HG02678 (cell line): ENCODE measurements at regions not wholly inside any gene's neighbourhood (a gene's known extent, or its start where the extent isn't known, plus 50 kb on each side); places are given as distances from the start of the nearest gene placed in this dataset.

ENCODE experiments used
- ATAC-seq: cut with Tn5 transposase; IDR thresholded peaks from one replicate; pipeline ENCODE4 v1.9.1; 2021; ENCODE audit warnings: mild to moderate bottlenecking, moderate library complexity; ENCODE audit not compliant: unreplicated experiment

- ATAC-seq = no peak
These were observed 168.6 kb upstream of the E2F8 start for GRCh38 chr11:19409307-19409706.

GRCh38 chr11:19407677-19408270 is 167.0 kb upstream of the E2F8 start:
- no peak for ATAC-seq

- ATAC-seq = no peak
These were observed 165.2 kb upstream of the E2F8 start for GRCh38 chr11:19405966-19406365.

- no peak for ATAC-seq
These were observed 164.0 kb upstream of the E2F8 start for GRCh38 chr11:19404787-19405186.

GRCh38 chr11:19403196-19403895 is 162.6 kb upstream of the E2F8 start:
- no peak for ATAC-seq

- no peak for ATAC-seq
These were observed 159.6 kb upstream of the E2F8 start for GRCh38 chr11:19400296-19400695.

- ATAC-seq = no peak
These were observed 158.2 kb upstream of the E2F8 start for GRCh38 chr11:19398772-19399527.

- ATAC-seq = no peak
These were observed 157.5 kb upstream of the E2F8 start for GRCh38 chr11:19398273-19398672.

- no peak for ATAC-seq
These were observed 154.3 kb upstream of the E2F8 start for GRCh38 chr11:19395050-19395449.

- ATAC-seq = peak; percentile 81
These were observed 153.8 kb upstream of the E2F8 start for GRCh38 chr11:19394525-19395016.

GRCh38 chr11:19393941-19394340 is 153.2 kb upstream of the E2F8 start:
- no peak for ATAC-seq

GRCh38 chr11:19392847-19393518 is 152.2 kb upstream of the E2F8 start:
- no peak for ATAC-seq

GRCh38 chr11:19392321-19392720 is 151.6 kb upstream of the E2F8 start:
- no peak for ATAC-seq

- no peak for ATAC-seq
These were observed 150.9 kb upstream of the E2F8 start for GRCh38 chr11:19391652-19392051.

- no peak for ATAC-seq
These were observed 150.3 kb upstream of the E2F8 start for GRCh38 chr11:19391026-19391425.

GRCh38 chr11:19389787-19390303 is 149.1 kb upstream of the E2F8 start:
- ATAC-seq = no peak

GRCh38 chr11:19382131-19382611 is 141.4 kb upstream of the E2F8 start:
- no peak for ATAC-seq

- ATAC-seq = no peak
These were observed 139.6 kb upstream of the E2F8 start for GRCh38 chr11:19380375-19380774.

GRCh38 chr11:19379465-19379864 is 138.7 kb upstream of the E2F8 start:
- no peak for ATAC-seq

- ATAC-seq = no peak
These were observed 138.1 kb upstream of the E2F8 start for GRCh38 chr11:19378814-19379213.

- no peak for ATAC-seq
These were observed 137.1 kb upstream of the E2F8 start for GRCh38 chr11:19377881-19378280.
